CD4-positive, alpha-beta T cell treated with Interleukin-4 for 1 hour (primary cell): ENCODE measurements at regions not wholly inside any gene's neighbourhood (a gene's known extent, or its start where the extent isn't known, plus 50 kb on each side); places are given as distances from the start of the nearest gene placed in this dataset.
A peak's percentile ranks its signal among the peaks of the same experiment; 100 is the strongest.

Source experiments
- DNase-seq, 2 donors: peaks; one replicate each; pipeline ENCODE4 v3.0.0-alpha.2; 2020 to 2022

DNA sequence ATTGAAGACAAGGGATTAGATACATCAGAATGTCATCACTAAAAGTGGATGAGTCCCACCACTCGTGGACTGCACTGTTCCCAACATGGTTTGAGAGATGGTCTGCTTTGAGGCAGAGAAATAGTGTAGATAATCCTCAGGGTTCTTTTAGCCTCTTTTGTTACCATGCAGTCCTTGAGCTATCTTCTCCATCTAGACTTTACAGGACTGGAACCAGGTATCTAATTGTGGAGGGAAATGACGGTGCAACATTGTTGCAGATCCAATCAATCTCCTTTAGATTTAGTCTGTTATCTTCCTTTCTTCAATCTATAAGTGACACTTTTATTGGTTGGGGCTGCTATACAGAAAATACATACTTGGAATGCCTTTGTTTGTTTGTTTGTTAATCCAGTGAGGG is 183.8 kb upstream of the CWC22 start:
- no peak for DNase-seq

GRCh38 chr2:180187611-180188010 is 180.5 kb upstream of the CWC22 start:
- DNase-seq: no peak

DNA sequence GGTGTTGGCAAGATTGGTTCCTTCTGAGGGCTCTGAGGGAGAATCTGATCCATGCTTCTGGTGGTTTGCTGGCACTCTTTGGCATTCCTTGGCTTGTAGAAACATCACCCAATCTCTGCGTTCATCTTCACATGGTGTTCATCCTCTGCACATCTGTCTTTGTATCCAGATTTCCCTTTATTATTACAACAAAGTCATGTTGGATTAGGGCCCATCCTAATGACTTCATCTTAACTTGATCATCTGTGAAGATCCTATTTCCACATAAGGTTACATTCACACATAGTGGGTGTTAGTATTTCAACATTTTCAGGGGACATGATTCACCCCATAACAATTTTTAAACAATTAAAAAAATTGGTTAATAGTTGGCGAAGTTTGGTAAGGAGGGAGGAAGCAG is 177.4 kb upstream of the CWC22 start:
- DNase-seq: no peak

GRCh38 chr2:180180511-180180910 is 173.4 kb upstream of the CWC22 start:
- DNase-seq: no peak

DNA sequence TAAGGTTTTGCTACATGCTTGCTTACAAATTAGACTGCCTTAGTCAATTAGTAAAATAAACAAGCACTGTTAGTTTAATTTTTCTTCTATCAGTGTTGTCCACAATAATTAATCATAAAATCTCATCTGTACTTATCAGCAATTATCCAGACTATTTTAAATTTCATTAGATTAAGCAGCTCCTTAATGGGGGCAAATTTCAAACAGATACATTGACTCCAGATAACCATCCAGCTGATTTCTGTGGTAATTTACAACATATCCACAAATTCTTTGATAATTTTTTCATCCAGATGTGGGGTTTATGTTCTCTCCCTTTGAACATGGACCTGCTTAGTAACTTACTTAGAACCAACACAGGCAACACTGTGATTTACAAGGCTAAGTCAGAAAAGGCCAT is 170.4 kb upstream of the CWC22 start:
- no peak for DNase-seq

DNA sequence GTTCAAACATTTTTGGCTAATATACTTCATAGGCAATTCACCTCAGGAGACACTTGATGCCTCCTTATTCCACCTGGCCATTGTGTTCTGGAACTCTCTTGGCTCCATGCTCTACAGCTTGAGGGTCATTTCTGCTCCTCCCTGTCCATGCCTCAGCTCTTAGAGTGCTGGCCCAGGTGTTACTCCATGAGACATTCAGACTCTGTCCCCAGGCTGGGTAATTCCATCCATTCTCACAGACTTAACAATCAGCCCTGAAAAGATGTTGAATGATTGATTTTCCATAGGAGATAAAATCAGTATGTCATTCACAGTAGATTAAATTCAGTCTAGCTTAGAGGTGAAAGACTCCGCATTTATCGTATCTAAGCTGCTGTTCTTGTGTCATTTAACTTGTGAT is 168.6 kb upstream of the CWC22 start:
- no peak for DNase-seq

GRCh38 chr2:180174580-180174979 is 167.5 kb upstream of the CWC22 start:
- no peak for DNase-seq

DNA sequence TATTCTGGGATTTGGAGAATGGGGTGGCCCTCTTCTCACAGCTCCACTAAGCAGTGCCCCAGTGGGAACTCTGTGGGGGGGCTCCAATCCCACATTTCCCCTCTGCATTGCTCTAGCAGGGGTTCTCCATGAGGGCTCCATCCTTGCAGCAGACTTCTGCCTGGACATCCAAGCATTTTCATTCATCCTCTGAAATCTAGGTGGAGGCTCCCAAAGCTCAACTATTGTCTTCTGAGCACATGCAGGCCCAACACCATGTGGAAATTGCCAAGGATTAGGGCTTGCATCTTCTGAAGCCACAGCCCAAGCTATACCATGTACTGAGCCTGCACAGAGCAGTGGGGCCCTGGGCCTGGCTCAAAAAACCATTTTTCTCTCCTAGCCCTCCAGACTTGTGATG is 162.4 kb upstream of the CWC22 start:
- no peak for DNase-seq

DNA sequence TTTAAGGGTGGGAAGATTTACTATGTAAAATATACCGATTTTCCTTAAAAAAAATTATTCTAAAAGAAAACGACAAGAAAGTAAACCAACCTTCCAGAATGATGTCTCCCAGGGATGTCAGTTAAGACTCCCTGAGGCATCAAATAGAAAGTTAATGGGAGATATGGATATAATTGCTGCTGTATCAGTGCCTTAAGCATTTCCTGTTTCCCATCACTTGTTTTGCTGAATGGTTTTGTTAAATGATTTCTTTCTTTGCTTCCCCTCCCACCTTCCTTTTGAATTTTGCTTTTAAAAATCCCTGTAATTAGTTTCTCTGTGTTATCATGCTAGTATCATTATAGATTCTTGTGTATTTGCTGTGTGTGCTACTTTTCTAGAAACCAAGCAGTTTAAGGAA is 154.3 kb upstream of the CWC22 start:
- DNase-seq: no peak

DNA sequence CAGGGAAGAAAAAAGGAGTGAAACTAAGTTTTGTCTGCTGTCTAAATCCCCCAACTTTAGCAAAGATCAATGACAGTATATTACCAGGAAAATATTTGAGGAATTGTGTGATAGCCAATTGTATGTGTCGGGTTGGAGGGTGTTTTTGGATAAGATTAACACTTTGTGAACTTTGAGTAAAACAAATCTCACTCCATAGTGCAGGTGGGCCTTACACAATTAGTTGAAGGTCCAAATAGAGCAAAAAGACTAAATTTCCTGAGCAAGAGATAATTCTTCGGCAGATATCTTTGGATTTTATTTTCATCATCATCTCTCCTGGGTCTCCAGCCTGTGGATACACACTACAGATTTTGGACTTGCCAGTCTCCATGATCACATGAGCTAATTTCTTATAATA is 152.8 kb upstream of the CWC22 start:
- DNase-seq: no peak

GRCh38 chr2:180158961-180159360 is 151.9 kb upstream of the CWC22 start:
- no peak for DNase-seq

- no peak for DNase-seq
Observed at GRCh38 chr2:180156651-180157050, 149.6 kb upstream of the CWC22 start.

GRCh38 chr2:180150606-180151005 is 143.5 kb upstream of the CWC22 start:
- DNase-seq: no peak

DNA sequence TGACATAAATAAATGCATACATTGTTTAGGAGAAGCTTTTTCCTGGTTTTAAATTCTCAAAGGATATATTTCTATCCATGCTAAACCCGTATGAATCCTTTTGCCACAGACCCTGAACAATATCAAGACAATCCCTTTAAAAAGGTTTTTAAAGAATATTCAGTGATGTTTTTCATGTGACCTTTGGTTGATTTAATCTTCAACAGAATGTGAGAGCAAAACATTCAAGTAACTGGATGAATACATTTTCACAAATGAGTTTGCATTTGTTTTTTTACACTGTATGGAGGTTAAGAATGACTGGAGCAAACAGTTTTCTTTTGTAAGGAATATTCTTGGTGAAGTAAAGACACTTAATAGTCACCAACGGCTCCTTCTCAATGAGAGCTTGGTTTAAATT is 139.4 kb upstream of the CWC22 start:
- no peak for DNase-seq

- no peak for DNase-seq
Observed at GRCh38 chr2:180146114-180146513, 139.0 kb upstream of the CWC22 start.

DNA sequence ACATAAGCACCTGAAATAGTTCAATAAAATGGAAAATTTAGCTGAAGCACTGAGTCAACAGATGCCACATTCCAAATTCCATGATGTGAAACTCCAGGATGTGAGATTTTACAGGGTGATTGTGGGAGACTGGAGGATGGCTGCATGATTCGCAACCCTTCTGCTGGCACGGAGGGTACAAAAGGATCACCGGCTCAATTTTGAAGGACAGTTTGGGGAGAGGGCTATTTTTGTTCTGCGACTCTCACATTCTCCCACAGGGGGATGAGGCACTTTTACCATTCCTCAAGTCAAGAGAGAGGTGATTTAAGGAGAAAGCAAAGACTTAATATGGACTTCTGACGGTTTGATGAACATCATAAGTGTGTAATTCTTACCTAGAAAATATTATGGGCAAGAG is 138.1 kb upstream of the CWC22 start:
- no peak for DNase-seq

DNA sequence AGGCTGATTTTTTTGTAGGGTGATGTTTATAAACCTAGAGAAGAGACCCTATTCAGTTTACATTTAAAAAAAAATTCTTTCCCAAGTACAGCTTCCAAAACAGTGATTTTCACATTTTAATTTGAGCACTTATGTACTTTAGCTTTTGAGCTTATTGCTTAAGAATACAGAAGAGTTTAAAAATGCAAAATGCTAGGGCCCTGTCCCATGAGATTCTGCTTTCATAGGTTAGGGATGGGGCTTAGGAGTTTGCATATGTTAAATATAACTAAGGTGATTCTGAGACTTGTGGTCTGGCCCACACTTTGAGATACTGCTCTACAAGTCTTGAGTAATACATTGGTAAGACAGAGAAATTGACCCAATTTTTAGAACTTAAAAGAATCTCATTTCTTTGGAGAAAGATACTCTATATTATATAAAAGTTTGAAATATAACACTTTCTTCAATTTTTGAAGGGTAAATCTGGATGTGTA is 137.3 kb upstream of the CWC22 start:
- DNase-seq: no peak

GRCh38 chr2:180143633-180144337 is 136.7 kb upstream of the CWC22 start:
- no peak for DNase-seq

DNA sequence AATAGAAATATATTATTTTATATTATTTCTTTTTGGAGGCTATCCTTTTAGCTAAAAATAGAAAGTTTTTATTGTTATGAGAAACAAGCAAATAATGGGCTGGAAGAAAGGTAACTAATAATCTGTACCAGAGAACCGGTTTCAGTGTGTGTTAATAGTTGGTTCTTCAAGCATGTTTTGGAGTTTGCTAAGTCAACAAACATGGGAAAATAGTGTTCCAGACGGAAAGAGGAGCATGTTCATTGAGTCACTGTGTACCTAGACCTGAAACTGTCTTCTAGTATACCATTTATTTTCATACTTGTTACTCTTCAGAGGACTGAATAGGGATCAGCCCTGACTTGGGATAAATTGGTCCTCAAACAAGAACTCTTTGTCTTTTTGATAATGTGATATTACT is 134.5 kb upstream of the CWC22 start:
- no peak for DNase-seq

- no peak for DNase-seq
Observed at GRCh38 chr2:180133736-180134135, 126.6 kb upstream of the CWC22 start.

- DNase-seq: no peak
Observed at GRCh38 chr2:180130403-180130802, 123.3 kb upstream of the CWC22 start.

- no peak for DNase-seq
Observed at GRCh38 chr2:180128861-180129260, 121.8 kb upstream of the CWC22 start.

DNA sequence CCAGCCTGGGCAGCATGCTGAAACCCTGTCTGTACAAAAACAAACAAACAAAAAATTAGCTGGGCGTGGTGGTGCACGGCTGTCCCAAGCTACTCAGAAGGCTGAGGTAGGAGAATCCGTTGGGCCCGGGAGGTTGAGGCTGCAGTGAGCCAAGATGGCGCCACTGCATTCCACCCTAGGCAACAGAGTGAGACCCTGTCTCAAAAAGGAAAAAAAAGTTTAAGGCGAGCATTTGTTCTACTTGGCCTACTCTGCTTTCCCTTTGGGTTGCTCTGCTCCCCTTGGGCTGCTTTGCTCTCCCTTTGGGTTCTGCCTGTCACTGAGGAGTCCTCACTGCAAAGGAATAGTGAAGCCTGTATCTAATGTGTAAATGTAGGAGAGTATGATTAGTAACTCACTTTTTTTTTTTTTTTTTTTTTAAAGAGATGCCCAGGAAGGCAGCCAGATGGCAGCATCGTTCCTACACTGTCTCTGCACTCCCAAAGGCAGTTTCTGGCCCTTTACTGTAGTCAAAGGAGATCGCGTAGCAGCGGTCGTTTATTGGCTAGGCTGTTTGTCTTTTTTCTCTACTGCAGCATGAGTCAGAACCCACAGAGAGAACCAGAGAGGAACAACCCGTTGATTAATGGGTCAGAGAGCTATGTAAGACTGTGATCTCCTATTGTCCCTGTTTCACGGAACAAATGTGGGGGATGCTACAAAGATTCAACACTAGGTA is 118.3 kb upstream of the CWC22 start:
- peak; percentile 30 to 42 for DNase-seq

DNA sequence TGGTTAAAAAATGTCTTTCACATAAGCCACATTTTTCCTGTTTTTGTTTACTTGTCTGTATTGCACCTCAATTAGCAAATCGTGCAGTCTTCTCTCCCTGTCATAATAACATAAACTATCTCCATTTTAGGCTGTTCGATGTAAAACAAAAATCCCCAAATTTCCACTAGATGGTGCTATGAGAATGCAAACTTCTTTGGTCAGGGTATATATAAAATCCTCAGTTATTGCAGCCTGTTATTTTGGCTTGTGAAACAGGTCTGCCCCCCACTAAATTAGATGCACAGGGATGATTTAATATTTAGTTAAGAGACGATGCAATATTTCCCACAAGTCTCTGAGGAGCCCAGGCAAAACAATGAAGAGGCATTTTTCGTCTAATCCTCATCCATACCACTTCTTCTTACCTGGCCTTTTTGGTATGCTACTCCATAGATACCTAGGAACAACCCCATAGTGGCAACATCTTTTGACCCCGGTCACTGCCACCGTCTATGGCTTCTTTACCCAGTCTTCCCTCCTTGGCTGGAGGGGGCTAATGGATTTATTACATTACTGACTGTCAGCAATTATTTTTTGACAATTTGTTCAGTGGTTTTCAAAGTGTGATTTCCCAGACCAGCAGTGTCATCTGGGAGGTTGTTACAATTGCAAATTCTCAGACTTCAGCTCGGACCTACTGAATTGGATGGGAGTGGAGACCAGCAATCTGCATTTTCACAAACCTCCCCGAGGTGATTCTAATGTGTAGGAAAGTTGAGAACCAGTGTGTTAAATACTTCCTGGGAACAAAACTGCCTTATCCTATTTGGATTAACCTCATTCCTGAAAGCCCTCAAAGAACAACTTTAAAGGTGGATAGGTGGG is 117.4 kb upstream of the CWC22 start:
- DNase-seq: peak in 1 of 2 donors; percentile 53
